ENCODE measurements at regions not wholly inside any gene's neighbourhood (a gene's known extent, or its start where the extent isn't known, plus 50 kb on each side); places are given as distances from the start of the nearest gene placed in this dataset.
A peak's percentile ranks its signal among the peaks of the same experiment; 100 is the strongest.

GRCh38 chrX:116226665-116227484, 56.3 kb downstream of the AGTR2 start:
- no peak for DNase-seq

- no peak for DNase-seq
Measured at GRCh38 chrX:116230130-116230898, 59.8 kb downstream of the AGTR2 start.

GRCh38 chrX:116232833-116233232, 62.3 kb downstream of the AGTR2 start:
- no peak for DNase-seq

- DNase-seq: no peak
Measured at GRCh38 chrX:116236666-116237065, 66.1 kb downstream of the AGTR2 start.

GRCh38 chrX:116238093-116238492, 67.5 kb downstream of the AGTR2 start:
- no peak for DNase-seq

- no peak for DNase-seq
Measured at GRCh38 chrX:116238567-116239255, 68.2 kb downstream of the AGTR2 start.

GRCh38 chrX:116239944-116240840, 69.6 kb downstream of the AGTR2 start:
- DNase-seq: peak; percentile 72

- DNase-seq: no peak
Measured at GRCh38 chrX:116241001-116241400, 70.5 kb downstream of the AGTR2 start.

- no peak for DNase-seq
Measured at GRCh38 chrX:116243039-116243438, 72.5 kb downstream of the AGTR2 start.

GRCh38 chrX:116246261-116246660, 75.7 kb downstream of the AGTR2 start:
- no peak for DNase-seq

GRCh38 chrX:116267511-116268040, 97.0 kb downstream of the AGTR2 start:
- no peak for DNase-seq

- DNase-seq: no peak
Measured at GRCh38 chrX:116272322-116272721, 101.8 kb downstream of the AGTR2 start.

- no peak for DNase-seq
Measured at GRCh38 chrX:116272861-116273260, 102.3 kb downstream of the AGTR2 start.

- no peak for DNase-seq
Measured at GRCh38 chrX:116276261-116276660, 105.7 kb downstream of the AGTR2 start.

GRCh38 chrX:116277351-116278225, 107.0 kb downstream of the AGTR2 start:
- DNase-seq: no peak

GRCh38 chrX:116278826-116279225, 108.3 kb downstream of the AGTR2 start:
- no peak for DNase-seq

- DNase-seq: no peak
Measured at GRCh38 chrX:116281106-116281505, 110.6 kb downstream of the AGTR2 start.

GRCh38 chrX:116282751-116283150, 112.2 kb downstream of the AGTR2 start:
- no peak for DNase-seq

- DNase-seq: no peak
Measured at GRCh38 chrX:116284400-116284799, 113.9 kb downstream of the AGTR2 start.

- no peak for DNase-seq
Measured at GRCh38 chrX:116285501-116285900, 115.0 kb downstream of the AGTR2 start.

- no peak for DNase-seq
Measured at GRCh38 chrX:116289592-116289991, 119.0 kb downstream of the AGTR2 start.

All from COR-L47 (cell line).